GM12878 (cell line): ENCODE measurements at regions not wholly inside any gene's neighbourhood (a gene's known extent, or its start where the extent isn't known, plus 50 kb on each side); places are given as distances from the start of the nearest gene placed in this dataset.

Source experiments
- ATAC-seq: fragments of 200-7000 bp; cut with Tn5 transposase; 3 replicates; pipeline ENCODE4 v1.9.1; 2020; ENCODE audit warnings: mild to moderate bottlenecking, moderate library complexity
- BruUV-seq: library from RNA; stranded (reverse); fragments of 400-500 nt; replicated peaks from 2 replicates; lab custom pipeline; 2021; lab: Mats Ljungman, UMichigan
- CTCF ChIA-PET: fragments of 300-600 bp; sonication (Branson Sonifier 250); formaldehyde crosslinking; extraction: SDS; loops from one replicate; lab custom pipeline; 2021; ENCODE audit warnings: inconsistent platforms; lab: Yijun Ruan, JAX
- POLR2A ChIA-PET: fragments of 350-600 bp; formaldehyde crosslinking; extraction: SDS; loops from one replicate; lab custom pipeline; 2021; ENCODE audit warnings: inconsistent platforms; lab: Charles Lee
- RAD21 ChIA-PET: fragments of 300-600 bp; sonication (Branson Sonifier 250); formaldehyde crosslinking; loops from one replicate; lab custom pipeline; 2023; ENCODE audit warnings: antibody characterized with exemption; ENCODE audit not compliant: unreplicated experiment; lab: Charles Lee
- SMC1A ChIA-PET: fragments of 300-600 bp; sonication (Branson Sonifier 250); formaldehyde crosslinking; loops from one replicate; lab custom pipeline; 2023; ENCODE audit not compliant: unreplicated experiment, uncharacterized antibody; lab: Charles Lee
- DNase-seq: peaks from one replicate; pipeline ENCODE4 v3.0.0-alpha.2; 2011; ENCODE audit warnings: low read depth, low spot score
- FAIRE-seq: peaks from 3 replicates; lab custom pipeline; 2011; peaks lifted over from hg19 to GRCh38; lab: Jason Lieb, UNC
- H2AFZ ChIP-seq: 2 replicates; pipeline ENCODE4 v1.6.0; 2011; ENCODE audit warnings: low read depth, low read length, control low read depth; ENCODE audit not compliant: control insufficient read depth
- H3K27ac ChIP-seq: 2 replicates; pipeline ENCODE4 v1.5.1; 2011; ENCODE audit warnings: control low read depth; ENCODE audit not compliant: control insufficient read depth, insufficient read depth
- H3K27me3 ChIP-seq, 2 experiments: replicated peaks in 1 of 2; 2 replicates each; pipeline versions ENCODE4 v1.6.0 to v1.6.1; 2011; ENCODE audit warnings: low read length in 1 of 2; ENCODE audit not compliant: control insufficient read depth in 2 of 2, insufficient read depth in 2 of 2
- H3K36me3 ChIP-seq, 2 experiments: 2 replicates each; pipeline ENCODE4 v1.5.1; 2011; ENCODE audit warnings: low read length in 1 of 2; ENCODE audit not compliant: control insufficient read depth in 2 of 2, insufficient read depth in 2 of 2
- H3K4me1 ChIP-seq: 2 replicates; pipeline ENCODE4 v1.6.1; 2011; ENCODE audit warnings: mild to moderate bottlenecking, low read length, moderate library complexity, mixed read lengths; ENCODE audit not compliant: control insufficient read depth, insufficient read depth
- H3K4me2 ChIP-seq: 2 replicates; pipeline ENCODE4 v1.6.0; 2011; ENCODE audit warnings: control low read depth; ENCODE audit not compliant: control insufficient read depth, insufficient read depth
- H3K4me3 ChIP-seq: fragments of 200-600 bp; sonication (generic); 2 replicates; pipeline ENCODE4 v1.5.1; 2016
- H3K79me2 ChIP-seq: 2 replicates; pipeline ENCODE4 v1.6.0; 2011; ENCODE audit warnings: low read length; ENCODE audit not compliant: control insufficient read depth, insufficient read depth
- H3K9ac ChIP-seq: 2 replicates; pipeline ENCODE4 v1.8.0; 2011; ENCODE audit warnings: low read length, control low read depth, mixed read lengths; ENCODE audit not compliant: control insufficient read depth, insufficient read depth
- H3K9me3 ChIP-seq: replicated peaks from 3 replicates; pipeline ENCODE4 v1.5.1; 2011; ENCODE audit warnings: mild to moderate bottlenecking, low read length; ENCODE audit not compliant: control insufficient read depth, insufficient read depth
- H4K20me1 ChIP-seq: 2 replicates; pipeline ENCODE4 v1.6.0; 2011; ENCODE audit not compliant: control insufficient read depth, insufficient read depth
- CBFB ChIP-seq: IDR thresholded peaks from 2 replicates; pipeline ENCODE4 v1.6.1; 2016; ENCODE audit warnings: antibody characterized with exemption, low read depth
- CBX5 ChIP-seq: sonication (generic); IDR thresholded peaks from 2 replicates; pipeline ENCODE4 v1.6.1; 2016; ENCODE audit warnings: low read depth, moderate library complexity, mild to moderate bottlenecking, inconsistent platforms
- EP300 ChIP-seq, 2 experiments: fragments of 150-350 bp in 1 of 2; IDR thresholded peaks; 2 replicates each; pipeline ENCODE4 v1.6.1; 2011 to 2012; ENCODE audit warnings: low read depth in 2 of 2, low read length in 2 of 2, borderline replicate concordance in 1 of 2, improper control_type of control experiment in 1 of 2, inconsistent platforms in 1 of 2; ENCODE audit not compliant: control insufficient read depth in 1 of 2
- IKZF1 ChIP-seq: fragments of 450-650 bp; conservative IDR thresholded peaks from 2 replicates; pipeline ENCODE4 v1.6.1; 2017; ENCODE audit warnings: antibody characterized with exemption, mild to moderate bottlenecking
- MXI1 ChIP-seq: fragments of 150-350 bp; IDR thresholded peaks from 2 replicates; pipeline ENCODE4 v1.6.1; 2011; ENCODE audit warnings: low read depth, mild to moderate bottlenecking, inconsistent platforms, low read length, improper control_type of control experiment
- PBX3 ChIP-seq: IDR thresholded peaks from 2 replicates; pipeline ENCODE4 v1.6.1; 2011; ENCODE audit warnings: mild to moderate bottlenecking, low read depth, low read length, moderate library complexity; ENCODE audit not compliant: insufficient replicate concordance
- PKNOX1 ChIP-seq: fragments of 450-650 bp; IDR thresholded peaks from 2 replicates; pipeline ENCODE4 v1.6.1; 2016; ENCODE audit warnings: mild to moderate bottlenecking
- RFX5 ChIP-seq: IDR thresholded peaks from 2 replicates; pipeline ENCODE4 v1.6.1; 2011; ENCODE audit warnings: low read depth, low read length, improper control_type of control experiment
- SPI1 ChIP-seq: IDR thresholded peaks from 2 replicates; pipeline ENCODE4 v1.6.1; 2011; ENCODE audit warnings: low read depth, mild to moderate bottlenecking, low read length, moderate library complexity, borderline replicate concordance; ENCODE audit not compliant: insufficient read depth
- SRF ChIP-seq, 2 experiments: IDR thresholded peaks; 2 replicates each; pipeline ENCODE4 v1.6.1; 2011; ENCODE audit warnings: low read depth in 2 of 2, low read length in 2 of 2, mild to moderate bottlenecking in 1 of 2, moderate library complexity in 1 of 2
- STAT3 ChIP-seq: IDR thresholded peaks from 2 replicates; pipeline ENCODE4 v1.6.1; 2011; ENCODE audit warnings: low read depth, low read length, improper control_type of control experiment
- ZNF24 ChIP-seq: fragments of 450-650 bp; IDR thresholded peaks from 2 replicates; pipeline ENCODE4 v1.6.1; 2017; ENCODE audit warnings: antibody characterized with exemption, mild to moderate bottlenecking
- ZNF274 ChIP-seq: IDR thresholded peaks from one replicate; pipeline ENCODE4 v1.8.0; 2011; ENCODE audit not compliant: insufficient read length, insufficient read depth
- ZNF622 ChIP-seq: fragments of 450-650 bp; IDR thresholded peaks from 2 replicates; pipeline ENCODE4 v1.6.1; 2017; ENCODE audit warnings: mild to moderate bottlenecking, inconsistent platforms
- WGBS: methylation state at CpG from one replicate; pipeline ENCODE4 v1.1.6; 2016; ENCODE audit warnings: low lambda C conversion rate; ENCODE audit not compliant: insufficient replicate concordance, insufficient coverage; ENCODE audit errors: missing lambda C conversion rate; 5-methylcytosine and 5-hydroxymethylcytosine counted together
- in situ Hi-C: fragments of 300-500 bp; cut with MboI; formaldehyde crosslinking; loops from 9 replicates; pipeline ENCODE4 v1.14.3; 2018; ENCODE audit warnings: mixed read lengths
- intact Hi-C: fragments of 100-400 bp; cut with micrococcal nuclease; formaldehyde crosslinking; loops from one replicate; pipeline ENCODE4 v1.14.2; 2022; ENCODE audit not compliant: unreplicated experiment

- ChIA-PET SMC1A (no interaction called here), CTCF (no interaction called here)
- FAIRE-seq = no peak
- Histone ChIP-seq H3K27ac (no peak overlapping the region), H3K4me1 (no peaks in the 10 kb centered on the region), H4K20me1 (no peaks in the 10 kb centered on the region), H3K9ac (no peak overlapping the region), H3K79me2 (no peaks in the 10 kb centered on the region), H3K9me3 (no peaks in the 10 kb centered on the region), H3K27me3 (no peaks in the 10 kb centered on the region), H3K36me3 (no peaks in the 10 kb centered on the region)
- in situ Hi-C loops (no loop called here), intact Hi-C loops (no loop called here)
- DNase-seq = no peak
- ATAC-seq = no peak
- BruUV-seq = no TSS peak
- no peak for TF ChIP-seq SRF (IDR thresholded peaks at IDR 0.05; ENCODE audit: low read depth in 2 of 2, low read length in 2 of 2)
- no peak for TF ChIP-seq PBX3
- no peak for TF ChIP-seq IKZF1
- no peak for TF ChIP-seq ZNF274
- TF ChIP-seq MXI1 = no peak
- no peak for TF ChIP-seq RFX5
- no peak for TF ChIP-seq ZNF622
- no peak for TF ChIP-seq CBX5
- no peak for TF ChIP-seq SPI1
- no peak for TF ChIP-seq CBFB
- no peak for TF ChIP-seq ZNF24
- TF ChIP-seq PKNOX1 = no peak
- TF ChIP-seq STAT3 = no peak
- no peak for TF ChIP-seq EP300 (IDR thresholded peaks at IDR 0.05; ENCODE audit: borderline replicate concordance in 1 of 2, control insufficient read depth in 1 of 2, low read depth in 2 of 2, low read length in 2 of 2)
- TF ChIP-seq, all 136 proteins: peak for 0
- no peak overlapping the region for H3K4me3 ChIP-seq
- ChIA-PET RAD21 (no interaction called here), POLR2A (no interaction called here)
- no peak overlapping the region for H2AFZ ChIP-seq
- H3K4me2 ChIP-seq = no peak overlapping the region
- 10% methylated on average over 7 of the region's 7 CpGs for WGBS
Measured at GRCh38 chr5:11973469-11973868, 69.2 kb upstream of the CTNND2 start.
